Globus pallidus (tissue), 1 donor: ENCODE measurements at regions not wholly inside any gene's neighbourhood (a gene's known extent, or its start where the extent isn't known, plus 50 kb on each side); places are given as distances from the start of the nearest gene placed in this dataset.

Source experiments
- DNase-seq: peaks from one replicate; pipeline ENCODE4 v3.0.0-alpha.2; 2015; ENCODE audit warnings: low spot score

GRCh38 chr13:29654843-29655547 lies 59.5 kb upstream of the SLC7A1 start:
- no peak for DNase-seq

GRCh38 chr13:29654384-29654783 lies 58.9 kb upstream of the SLC7A1 start:
- DNase-seq: no peak

DNA sequence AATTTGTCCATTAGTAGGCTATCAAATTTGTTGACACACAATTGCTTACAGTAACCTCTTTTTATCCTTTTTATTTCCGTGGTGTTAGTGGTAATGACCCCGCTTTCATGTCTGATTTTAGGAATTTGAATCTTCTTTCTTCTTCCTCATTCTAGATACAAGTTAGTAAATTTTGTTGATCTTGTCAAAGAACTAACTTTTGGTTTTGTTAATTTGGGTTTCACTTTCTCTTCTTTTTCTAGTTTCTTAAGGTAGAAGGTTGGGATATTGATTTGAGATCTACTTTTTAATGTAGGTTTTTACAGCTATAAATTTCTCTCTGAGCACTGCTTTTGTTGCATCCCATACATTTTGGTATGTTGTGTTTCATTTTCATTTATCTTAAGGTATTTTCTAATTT lies 53.3 kb upstream of the SLC7A1 start:
- no peak for DNase-seq
